Activated B cell treated with CpG ODN at 0.5 μM for 24 hours (primary cell): ENCODE measurements at regions not wholly inside any gene's neighbourhood (a gene's known extent, or its start where the extent isn't known, plus 50 kb on each side); places are given as distances from the start of the nearest gene placed in this dataset.
A peak's percentile ranks its signal among the peaks of the same experiment; 100 is the strongest.
"Not testable (repeated sequence)": the region's sequence is repeated elsewhere in the genome, so short reads cannot be mapped to it uniquely, and the experiment has no call there.

ENCODE experiments used
- ATAC-seq: fragments of 200-7000 bp; cut with Tn5 transposase; one replicate; pipeline ENCODE4 v1.10.0; 2021; ENCODE audit warnings: low read depth, mild to moderate bottlenecking, moderate library complexity
- CTCF ChIA-PET: fragments of 350-600 bp; sonication (Branson Sonifier 250); formaldehyde crosslinking; loops from one replicate; lab custom pipeline; 2021; ENCODE audit warnings: antibody characterized with exemption; lab: Charles Lee
- POLR2A ChIA-PET: fragments of 350-600 bp; sonication (Branson Sonifier 250); formaldehyde crosslinking; loops from one replicate; lab custom pipeline; 2021; ENCODE audit warnings: antibody characterized with exemption; lab: Charles Lee
- DNase-seq: peaks from one replicate; pipeline ENCODE4 v3.0.0; 2022
- H3K27ac Mint-ChIP-seq: one replicate; pipeline ENCODE4 v1.8.0; 2020; ENCODE audit warnings: mixed read lengths
- H3K27me3 Mint-ChIP-seq: one replicate; pipeline ENCODE4 v1.8.0; 2021; ENCODE audit warnings: mixed read lengths
- H3K36me3 Mint-ChIP-seq: one replicate; pipeline ENCODE4 v1.8.0; 2021; ENCODE audit warnings: low read depth, mixed read lengths
- H3K4me1 Mint-ChIP-seq: one replicate; pipeline ENCODE4 v1.8.0; 2021; ENCODE audit warnings: mixed read lengths
- H3K4me3 Mint-ChIP-seq: one replicate; pipeline ENCODE4 v1.8.0; 2020; ENCODE audit warnings: mild to moderate bottlenecking, mixed read lengths
- H3K9me3 Mint-ChIP-seq: one replicate; pipeline ENCODE4 v1.8.0; 2020; ENCODE audit warnings: mixed read lengths
- CTCF ChIP-seq: fragments of 200-600 bp; IDR thresholded peaks from one replicate; pipeline ENCODE4 v1.8.0; 2022; ENCODE audit warnings: antibody characterized with exemption, mild to moderate bottlenecking
- intact Hi-C: fragments of 100-400 bp; cut with micrococcal nuclease; formaldehyde crosslinking; loops from one replicate; pipeline ENCODE4 v1.15.1; 2024

- ATAC-seq (no peak), DNase-seq (no peak)
- intact Hi-C loops: no loop called here
- CTCF ChIA-PET: interaction anchor here (1.2 to 2.7 kb wide), 2 partner anchors 10 to 259 kb away, joined by 4 to 9 read pairs; no protein-coding TSS in a partner anchor
- POLR2A ChIA-PET: no interaction called here
- Mint-ChIP-seq H3K27ac (no peak overlapping the region), H3K36me3 (no peaks in the 10 kb centered on the region), H3K9me3 (no peaks in the 10 kb centered on the region), H3K4me1 (peaks cover 17% of the 10 kb centered on the region), H3K27me3 (peaks cover 2% of the 10 kb centered on the region), H3K4me3 (no peak overlapping the region)
- no peak for TF ChIP-seq CTCF
Measured at GRCh38 chr4:123651066-123651465, 254.5 kb downstream of the SPRY1 start.

- peaks cover 17% of the 10 kb centered on the region for H3K4me1 Mint-ChIP-seq
- no peak overlapping the region for H3K27ac Mint-ChIP-seq
- CTCF ChIA-PET: no interaction called here
- ATAC-seq: no peak
- POLR2A ChIA-PET: no interaction called here
- H3K27me3 Mint-ChIP-seq: peaks cover 2% of the 10 kb centered on the region
- no peaks in the 10 kb centered on the region for H3K36me3 Mint-ChIP-seq
- TF ChIP-seq CTCF: no peak
- H3K4me3 Mint-ChIP-seq: no peak overlapping the region
- DNase-seq: no peak
- intact Hi-C loops: no loop called here
- H3K9me3 Mint-ChIP-seq: no peaks in the 10 kb centered on the region
Measured at GRCh38 chr4:123651536-123652180, 255.1 kb downstream of the SPRY1 start.

GRCh38 chr4:123652476-123652875, 255.9 kb downstream of the SPRY1 start:
- H3K27ac Mint-ChIP-seq: no peak overlapping the region
- POLR2A ChIA-PET: no interaction called here

GRCh38 chr4:123653236-123653635, 256.6 kb downstream of the SPRY1 start:
- POLR2A ChIA-PET: no interaction called here
- H3K9me3 Mint-ChIP-seq: peaks cover 6% of the 10 kb centered on the region
- peaks cover 2% of the 10 kb centered on the region for H3K27me3 Mint-ChIP-seq
- intact Hi-C loops: no loop called here
- peaks cover 3% of the 10 kb centered on the region for H3K36me3 Mint-ChIP-seq
- CTCF ChIA-PET: no interaction called here
- ATAC-seq (no peak), DNase-seq (no peak)
- TF ChIP-seq CTCF: no peak
- H3K27ac Mint-ChIP-seq: no peak overlapping the region
- H3K4me1 Mint-ChIP-seq: peaks cover 29% of the 10 kb centered on the region
- H3K4me3 Mint-ChIP-seq: no peak overlapping the region

More at GRCh38 chr4:123652476-123652875, 255.9 kb downstream of the SPRY1 start:
- no peak for TF ChIP-seq CTCF
- peaks cover 22% of the 10 kb centered on the region for H3K4me1 Mint-ChIP-seq
- intact Hi-C loops: no loop called here
- CTCF ChIA-PET: no interaction called here
- H3K36me3 Mint-ChIP-seq: peaks cover 3% of the 10 kb centered on the region
- ATAC-seq (no peak), DNase-seq (no peak)
- peaks cover 2% of the 10 kb centered on the region for H3K27me3 Mint-ChIP-seq
- H3K9me3 Mint-ChIP-seq: peaks cover 6% of the 10 kb centered on the region
- H3K4me3 Mint-ChIP-seq: no peak overlapping the region

- H3K9me3 Mint-ChIP-seq, H3K27me3 Mint-ChIP-seq, DNase-seq, H3K4me3 Mint-ChIP-seq, H3K36me3 Mint-ChIP-seq, H3K27ac Mint-ChIP-seq, ATAC-seq: not testable (repeated sequence)
- CTCF ChIA-PET: interaction anchor here (1.8 kb wide), 1 partner anchor 92 kb away, joined by 4 read pairs; no protein-coding TSS in a partner anchor
- intact Hi-C loops: loop anchor here (1.0 kb wide), 1 partner anchor 259 kb away; no protein-coding TSS in a partner anchor
- peaks cover 12% of the 10 kb centered on the region for H3K4me1 Mint-ChIP-seq
- POLR2A ChIA-PET: interaction anchor here (1.0 to 1.3 kb wide), 2 partner anchors 8 to 260 kb away, joined by 3 to 4 read pairs; partner anchors contain the start of gene SPRY1
Measured at GRCh38 chr4:123656746-123657294, 260.2 kb downstream of the SPRY1 start.

- intact Hi-C loops: loop anchor here (1.0 kb wide), 1 partner anchor 259 kb away; no protein-coding TSS in a partner anchor
- ATAC-seq: peak; percentile 90
- Mint-ChIP-seq H3K4me1 (peaks cover 12% of the 10 kb centered on the region), H3K27me3 (peaks cover 12% of the 10 kb centered on the region), H3K4me3 (peak overlapping the region; percentile 4)
- H3K27ac Mint-ChIP-seq, H3K9me3 Mint-ChIP-seq, DNase-seq, H3K36me3 Mint-ChIP-seq: not testable (repeated sequence)
- CTCF ChIA-PET: interaction anchor here (1.0 to 1.8 kb wide), 2 partner anchors 93 to 266 kb away, joined by 3 to 4 read pairs; no protein-coding TSS in a partner anchor
- POLR2A ChIA-PET: interaction anchor here (1.0 to 1.3 kb wide), 2 partner anchors 8 to 261 kb away, joined by 3 to 4 read pairs; partner anchors contain the start of gene SPRY1
Measured at GRCh38 chr4:123657606-123658005, 261.0 kb downstream of the SPRY1 start.
